Panc1 (cell line): ENCODE measurements at regions not wholly inside any gene's neighbourhood (a gene's known extent, or its start where the extent isn't known, plus 50 kb on each side); places are given as distances from the start of the nearest gene placed in this dataset.

Experiments
- ATAC-seq: fragments of 200-7000 bp; cut with Tn5 transposase; 2 replicates; pipeline ENCODE4 v1.9.1; 2020; ENCODE audit warnings: mild to moderate bottlenecking, moderate library complexity
- BruUV-seq: library from RNA; stranded (reverse); fragments of 400-500 nt; replicated peaks from 2 replicates; lab custom pipeline; 2021; lab: Mats Ljungman, UMichigan
- CTCF ChIA-PET: fragments of 300-600 bp; sonication (Branson Sonifier 250); formaldehyde crosslinking; loops from one replicate; lab custom pipeline; 2022; ENCODE audit warnings: antibody characterized with exemption; lab: Charles Lee
- POLR2A ChIA-PET: fragments of 300-600 bp; sonication (Branson Sonifier 250); formaldehyde crosslinking; loops from one replicate; lab custom pipeline; 2022; ENCODE audit warnings: antibody characterized with exemption; lab: Charles Lee
- DNase-seq: peaks from one replicate; pipeline ENCODE4 v3.0.0-alpha.2; 2010; ENCODE audit warnings: low read depth, low spot score
- H3K27ac ChIP-seq: 2 replicates; pipeline ENCODE4 v1.5.1; 2011; ENCODE audit warnings: mild to moderate bottlenecking, low read length, inconsistent platforms
- H3K27me3 ChIP-seq: fragments of 200-500 bp; sonication (Bioruptor generic); 2 replicates; pipeline ENCODE4 v1.6.0; 2014; ENCODE audit warnings: low read length, inconsistent platforms; ENCODE audit not compliant: control insufficient read depth, insufficient read depth
- H3K36me3 ChIP-seq: fragments of 200-500 bp; sonication (Bioruptor generic); 2 replicates; pipeline ENCODE4 v1.5.1; 2014; ENCODE audit warnings: inconsistent platforms, mild to moderate bottlenecking, low read length, moderate library complexity; ENCODE audit not compliant: control insufficient read depth, insufficient read depth
- H3K4me1 ChIP-seq: 2 replicates; pipeline ENCODE4 v1.5.1; 2011; ENCODE audit warnings: inconsistent platforms, mild to moderate bottlenecking, low read length, moderate library complexity; ENCODE audit not compliant: control insufficient read depth, insufficient read depth
- H3K4me3 ChIP-seq, 2 experiments: 2 replicates each; pipeline ENCODE4 v1.5.1; 2011 to 2012; ENCODE audit warnings: low read depth in 2 of 2, low read length in 2 of 2, mild to moderate bottlenecking in 2 of 2, inconsistent platforms in 1 of 2, moderate library complexity in 1 of 2
- H3K9me3 ChIP-seq: fragments of 200-500 bp; sonication (Bioruptor generic); 2 replicates; pipeline ENCODE4 v1.5.1; 2014; ENCODE audit warnings: low read depth, mild to moderate bottlenecking, inconsistent platforms, low read length, moderate library complexity; ENCODE audit not compliant: control insufficient read depth, insufficient read depth
- CTCF ChIP-seq: fragments of 450-650 bp; IDR thresholded peaks from 2 replicates; pipeline ENCODE4 v1.5.1; 2017; ENCODE audit warnings: mild to moderate bottlenecking
- POLR2AphosphoS5 ChIP-seq: IDR thresholded peaks from 2 replicates; pipeline ENCODE4 v1.6.1; 2012; ENCODE audit warnings: mild to moderate bottlenecking, low read depth, low read length, moderate library complexity
- REST ChIP-seq, 2 experiments: IDR thresholded peaks; 2 replicates each; pipeline ENCODE4 v1.6.1; 2011 to 2012; ENCODE audit warnings: low read depth in 2 of 2, control low read depth in 1 of 2, low read length in 1 of 2, mild to moderate bottlenecking in 1 of 2, moderate library complexity in 1 of 2; ENCODE audit not compliant: insufficient read depth in 1 of 2
- SIN3A ChIP-seq: IDR thresholded peaks from 2 replicates; pipeline ENCODE4 v1.6.1; 2012; ENCODE audit warnings: low read depth, mild to moderate bottlenecking, low read length, moderate library complexity, borderline replicate concordance; ENCODE audit not compliant: insufficient read depth
- TCF7L2 ChIP-seq: IDR thresholded peaks from 2 replicates; pipeline ENCODE4 v1.6.1; 2011; ENCODE audit warnings: mild to moderate bottlenecking, low read depth, low read length, inconsistent platforms
- in situ Hi-C: cut with HindIII; loops from 2 replicates; pipeline ENCODE4 v1.10.0; 2016; ENCODE audit warnings: low sequenced_read_pairs, low pct_unique_long_range_greater_than_20kb
- intact Hi-C: fragments of 100-400 bp; cut with micrococcal nuclease; formaldehyde crosslinking; loops from one replicate; pipeline ENCODE4 v1.10.0; 2022; ENCODE audit not compliant: unreplicated experiment

GRCh38 chr13:100773923-100774663, 99.5 kb upstream of the TMTC4 start:
- ATAC-seq (no peak), DNase-seq (no peak)
- Histone ChIP-seq H3K9me3 (no peaks in the 10 kb centered on the region), H3K4me1 (no peaks in the 10 kb centered on the region), H3K36me3 (no peaks in the 10 kb centered on the region), H3K4me3 (no peak overlapping the region), H3K27me3 (no peaks in the 10 kb centered on the region), H3K27ac (no peak overlapping the region)
- BruUV-seq = no TSS peak
- in situ Hi-C loops (no loop called here), intact Hi-C loops (no loop called here)
- ChIA-PET CTCF (no interaction called here), POLR2A (no interaction called here)
- no peak for TF ChIP-seq SIN3A
- TF ChIP-seq POLR2AphosphoS5 = no peak
- TF ChIP-seq REST (IDR thresholded peaks at IDR 0.05; ENCODE audit: insufficient read depth in 1 of 2, low read depth in 2 of 2, low read length in 1 of 2) = no peak
- TF ChIP-seq TCF7L2 = no peak
- no peak for TF ChIP-seq CTCF

- no TSS peak for BruUV-seq
- Histone ChIP-seq H3K27ac (no peak overlapping the region), H3K4me1 (no peaks in the 10 kb centered on the region), H3K9me3 (no peaks in the 10 kb centered on the region), H3K36me3 (no peaks in the 10 kb centered on the region), H3K4me3 (no peak overlapping the region), H3K27me3 (no peaks in the 10 kb centered on the region)
- POLR2A ChIA-PET = no interaction called here
- TF ChIP-seq REST (IDR thresholded peaks at IDR 0.05; ENCODE audit: insufficient read depth in 1 of 2, low read depth in 2 of 2, low read length in 1 of 2) (no peak), POLR2AphosphoS5 (no peak), SIN3A (no peak), CTCF (no peak), TCF7L2 (no peak)
- no peak for DNase-seq
- no peak for ATAC-seq
- in situ Hi-C loops (no loop called here), intact Hi-C loops (no loop called here)
- CTCF ChIA-PET = no interaction called here
Observed at GRCh38 chr13:100773429-100773828, 98.8 kb upstream of the TMTC4 start.
